NOMO-1 (cell line): ENCODE measurements at regions not wholly inside any gene's neighbourhood (a gene's known extent, or its start where the extent isn't known, plus 50 kb on each side); places are given as distances from the start of the nearest gene placed in this dataset.

ENCODE experiments used
- DNase-seq, 2 experiments: peaks; one replicate each; lab custom pipeline; 2025; ENCODE audit not compliant: unreplicated experiment in 2 of 2; lab: John Stamatoyannopoulos, UW

- no peak for DNase-seq
Measured at GRCh38 chr11:37038911-37039310, 440.9 kb upstream of the RAG2 start.

- no peak for DNase-seq
Measured at GRCh38 chr11:37026741-37027140, 428.7 kb upstream of the RAG2 start.

- no peak for DNase-seq
Measured at GRCh38 chr11:37026326-37026725, 428.3 kb upstream of the RAG2 start.

GRCh38 chr11:37006563-37006962 lies 408.5 kb upstream of the RAG2 start:
- DNase-seq, result no peak

- no peak for DNase-seq
Measured at GRCh38 chr11:37002831-37003230, 404.8 kb upstream of the RAG2 start.

GRCh38 chr11:36997656-36998055 lies 399.6 kb upstream of the RAG2 start:
- no peak for DNase-seq

GRCh38 chr11:36996795-36997194 lies 398.8 kb upstream of the RAG2 start:
- DNase-seq, result no peak

- no peak for DNase-seq
Measured at GRCh38 chr11:36994208-36994607, 396.2 kb upstream of the RAG2 start.

GRCh38 chr11:36988556-36988955 lies 390.5 kb upstream of the RAG2 start:
- DNase-seq, result no peak

- DNase-seq, result no peak
Measured at GRCh38 chr11:36985562-36985961, 387.5 kb upstream of the RAG2 start.

- no peak for DNase-seq
Measured at GRCh38 chr11:36976741-36977140, 378.7 kb upstream of the RAG2 start.

- no peak for DNase-seq
Measured at GRCh38 chr11:36974771-36975170, 376.7 kb upstream of the RAG2 start.

- DNase-seq, result no peak
Measured at GRCh38 chr11:36953976-36954375, 355.9 kb upstream of the RAG2 start.

GRCh38 chr11:36948460-36949127 lies 350.6 kb upstream of the RAG2 start:
- DNase-seq, result no peak

GRCh38 chr11:36945384-36945783 lies 347.3 kb upstream of the RAG2 start:
- DNase-seq, result no peak

- DNase-seq, result no peak
Measured at GRCh38 chr11:36933481-36933880, 335.4 kb upstream of the RAG2 start.

- DNase-seq, result no peak
Measured at GRCh38 chr11:36931139-36931538, 333.1 kb upstream of the RAG2 start.

GRCh38 chr11:36930256-36930655 lies 332.2 kb upstream of the RAG2 start:
- no peak for DNase-seq

GRCh38 chr11:36929401-36929800 lies 331.4 kb upstream of the RAG2 start:
- DNase-seq, result no peak

GRCh38 chr11:36928621-36929020 lies 330.6 kb upstream of the RAG2 start:
- DNase-seq, result no peak

GRCh38 chr11:36899800-36900199 lies 301.8 kb upstream of the RAG2 start:
- no peak for DNase-seq

GRCh38 chr11:36890841-36891240 lies 292.8 kb upstream of the RAG2 start:
- DNase-seq, result no peak

GRCh38 chr11:36890121-36890679 lies 292.2 kb upstream of the RAG2 start:
- DNase-seq, result no peak
